ENCODE measurements at regions not wholly inside any gene's neighbourhood (a gene's known extent, or its start where the extent isn't known, plus 50 kb on each side); places are given as distances from the start of the nearest gene placed in this dataset.

DNA sequence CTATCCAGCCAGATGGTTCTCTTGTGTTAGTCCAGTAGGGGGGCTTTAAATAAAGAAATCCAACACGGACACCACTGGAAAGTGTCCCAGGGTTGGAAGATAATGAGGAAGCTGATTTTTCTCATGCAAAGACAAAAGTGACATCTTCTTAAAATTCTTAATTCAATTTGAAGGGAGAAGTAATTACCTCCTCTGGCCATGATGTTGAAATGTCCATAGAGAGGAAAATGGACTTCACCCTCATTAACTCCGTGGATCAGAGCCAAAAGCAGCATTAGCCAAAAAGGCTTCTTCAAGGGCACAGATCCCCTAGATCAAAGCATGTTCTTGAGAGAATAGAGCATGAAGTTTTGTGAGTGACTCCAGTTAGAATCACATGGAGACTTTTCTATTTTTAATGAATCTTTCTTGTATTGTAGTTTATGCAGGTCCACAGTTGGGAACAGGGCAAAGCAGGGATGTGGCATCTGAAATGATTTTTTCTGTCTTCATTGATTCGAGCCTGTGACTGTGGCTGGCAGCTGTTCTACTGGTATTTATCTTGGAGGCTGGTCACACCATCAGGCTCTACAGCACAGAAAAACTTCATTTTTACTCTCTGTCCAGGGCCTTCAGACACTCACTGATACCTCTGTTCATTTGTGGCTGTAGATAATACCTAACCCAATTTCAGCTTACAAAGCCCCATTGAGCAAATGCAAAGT is 1002.5 kb downstream of the AACS start:
- DNase-seq, result no peak

- DNase-seq, result peak in 5 of 56 donors; percentile 0 to 24 (median 1)
These were observed 1004.4 kb downstream of the AACS start for GRCh38 chr12:126069549-126070165.

GRCh38 chr12:126076515-126076914 is 1011.3 kb downstream of the AACS start:
- DNase-seq, result no peak

- DNase-seq, result no peak
These were observed 1018.7 kb downstream of the AACS start for GRCh38 chr12:126083926-126084325.

DNA sequence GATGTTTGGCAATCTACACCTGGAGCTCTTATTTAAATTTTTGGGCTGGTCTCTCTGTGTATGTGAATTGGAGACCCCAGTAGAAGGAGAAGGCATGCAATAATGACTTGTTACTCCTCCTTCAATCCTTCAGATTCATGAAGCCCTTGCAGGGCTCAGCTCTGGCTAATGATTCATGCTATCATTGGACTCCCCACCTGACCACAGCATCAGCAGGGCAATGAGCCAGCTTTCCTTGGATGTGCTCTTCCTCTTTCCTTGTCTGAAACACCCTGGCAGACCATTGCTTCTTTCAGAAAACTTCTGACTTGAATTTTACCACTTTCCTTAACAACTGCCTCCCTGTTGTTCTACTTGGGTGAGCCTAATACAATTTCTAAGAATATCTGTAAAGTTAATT is 1019.2 kb downstream of the AACS start:
- no peak for DNase-seq

DNA sequence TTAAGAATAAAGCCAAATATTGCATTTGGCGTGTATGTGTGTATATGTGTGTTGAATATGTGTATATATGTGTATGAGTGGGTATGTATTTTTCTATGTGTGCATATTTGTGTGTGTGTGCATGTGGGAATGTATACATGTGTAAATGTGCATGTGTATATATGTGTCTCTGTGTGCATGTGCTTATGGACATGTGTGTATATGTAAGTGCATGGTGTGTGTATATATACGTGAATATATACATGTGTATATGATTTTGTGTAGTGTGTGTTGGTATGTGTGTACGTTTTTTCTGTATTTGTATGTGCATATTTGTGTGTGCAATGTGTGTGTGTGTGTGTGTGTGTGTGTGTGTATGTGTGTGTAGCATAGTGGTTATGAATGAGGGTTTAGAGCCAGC is 1021.0 kb downstream of the AACS start:
- no peak for DNase-seq

- DNase-seq, result no peak
These were observed 1022.5 kb downstream of the AACS start for GRCh38 chr12:126087692-126088091.

DNA sequence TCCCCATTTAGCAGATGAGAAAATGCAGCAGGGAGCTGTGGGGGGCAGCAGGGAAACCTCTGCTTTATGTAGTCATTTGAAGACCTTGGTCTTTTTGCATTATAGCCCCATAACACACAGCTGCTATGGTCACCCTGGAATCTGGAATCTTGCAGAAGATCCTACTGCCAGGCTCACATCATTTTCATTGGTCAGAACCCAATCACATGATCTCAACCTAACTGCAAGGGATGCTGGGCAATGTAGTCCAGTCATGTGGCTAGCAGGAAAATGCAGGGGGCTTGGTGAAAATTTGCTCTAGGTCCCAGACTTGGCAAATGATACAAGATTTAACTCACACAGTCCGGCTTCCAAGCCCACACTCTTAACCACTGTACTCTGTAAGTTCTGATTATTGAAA is 1028.7 kb downstream of the AACS start:
- DNase-seq, result peak in 5 of 56 donors; percentile 0 to 18 (median 8)

DNA sequence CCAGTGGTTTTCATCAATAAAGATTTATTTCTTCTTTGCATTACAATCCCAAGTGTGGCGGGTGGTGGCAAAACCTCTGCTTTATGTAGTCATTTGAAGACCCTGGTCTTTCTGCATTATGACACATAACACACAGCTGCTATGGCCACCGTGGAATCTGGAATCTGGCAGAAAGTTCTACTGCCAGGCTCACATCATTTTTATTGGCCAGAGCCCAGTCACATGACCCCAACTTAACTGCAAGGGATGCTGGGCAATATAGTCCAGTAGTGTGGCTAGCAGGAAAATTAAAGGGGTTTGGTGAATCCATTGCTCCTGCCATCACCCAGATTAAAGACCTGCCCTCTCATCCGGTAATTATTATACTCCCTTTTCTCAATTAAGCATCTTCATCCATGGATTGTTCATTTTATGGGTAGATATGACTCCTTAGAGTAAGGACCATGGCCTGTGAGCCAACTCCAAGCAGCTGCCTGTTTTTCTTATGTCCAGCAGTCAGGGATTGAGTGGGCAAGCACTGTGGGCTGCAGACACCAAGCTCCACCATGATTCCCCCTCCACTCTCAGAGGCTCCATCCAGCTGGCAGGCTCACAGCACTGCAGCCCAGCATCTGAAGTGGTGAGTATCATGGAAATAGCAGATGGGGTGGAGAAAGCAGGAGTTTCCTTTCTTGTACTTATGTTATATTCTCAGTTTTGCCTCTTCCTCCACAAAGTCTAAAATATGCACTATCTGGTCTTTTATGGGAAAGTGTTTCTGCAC is 1030.7 kb downstream of the AACS start:
- DNase-seq, result peak in 1 of 56 donors; percentile 5

- DNase-seq, result no peak
These were observed 1041.5 kb downstream of the AACS start for GRCh38 chr12:126106706-126107105.

DNA sequence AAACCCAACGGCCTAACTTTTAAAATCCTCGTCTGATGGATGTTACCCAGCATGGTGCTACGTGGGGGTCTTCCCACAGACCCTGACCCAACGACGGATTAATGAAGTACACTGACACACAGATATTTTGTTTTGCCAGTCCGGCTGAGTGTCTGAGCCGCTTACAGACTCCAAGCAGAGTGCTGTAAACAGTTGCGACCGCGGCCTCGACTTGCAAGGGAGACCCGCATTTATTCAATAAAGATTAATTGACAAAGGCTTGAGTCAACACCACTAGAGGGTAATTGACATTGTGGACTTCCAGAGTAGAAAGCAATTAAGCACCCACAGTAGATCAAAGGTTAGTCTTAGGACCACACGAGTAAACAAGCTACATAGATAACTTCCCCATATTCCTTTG is 1042.4 kb downstream of the AACS start:
- DNase-seq, result no peak

GRCh38 chr12:126108247-126108646 is 1043.0 kb downstream of the AACS start:
- DNase-seq, result no peak

DNA sequence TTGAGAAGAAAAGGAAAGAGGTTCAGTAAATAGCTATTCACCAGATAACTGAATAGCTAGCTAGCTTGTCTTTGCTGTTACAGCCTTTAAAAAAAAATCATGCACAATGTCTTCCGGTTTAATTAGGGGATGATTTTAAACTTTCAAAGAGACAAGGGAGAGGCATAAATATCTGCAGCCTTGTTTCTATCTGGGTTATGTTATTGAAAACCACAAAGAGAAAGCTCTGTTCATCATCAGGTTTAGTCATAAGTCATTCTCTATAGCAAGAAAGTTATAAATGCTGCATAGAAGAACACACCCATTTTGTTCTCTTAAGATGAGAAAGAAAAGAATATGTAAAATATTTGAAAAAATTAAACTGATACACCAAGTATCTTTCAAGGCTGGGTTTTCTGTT is 1046.9 kb downstream of the AACS start:
- DNase-seq, result no peak

GRCh38 chr12:126112849-126113248 is 1047.6 kb downstream of the AACS start:
- no peak for DNase-seq

DNA sequence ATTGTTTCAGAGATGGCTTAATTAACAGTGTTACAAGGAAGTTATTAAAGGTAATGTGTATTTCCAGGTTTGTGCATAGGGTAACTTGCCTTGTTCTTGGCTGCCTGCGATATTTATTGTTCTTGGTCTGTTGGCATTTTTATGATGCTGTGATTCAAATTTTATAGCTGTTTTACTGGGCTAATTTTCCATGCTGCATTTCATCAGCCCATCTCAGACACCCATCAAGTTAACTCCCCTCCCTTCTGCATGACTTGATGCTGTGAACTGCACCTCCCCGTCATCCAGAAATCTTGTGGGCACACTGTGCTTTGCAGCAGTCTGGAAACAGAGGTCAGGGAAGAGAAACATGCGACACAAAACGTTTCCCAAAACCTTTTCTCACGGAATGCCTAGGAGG is 1049.2 kb downstream of the AACS start:
- DNase-seq, result no peak

GRCh38 chr12:126117502-126117901 is 1052.3 kb downstream of the AACS start:
- DNase-seq, result no peak

DNA sequence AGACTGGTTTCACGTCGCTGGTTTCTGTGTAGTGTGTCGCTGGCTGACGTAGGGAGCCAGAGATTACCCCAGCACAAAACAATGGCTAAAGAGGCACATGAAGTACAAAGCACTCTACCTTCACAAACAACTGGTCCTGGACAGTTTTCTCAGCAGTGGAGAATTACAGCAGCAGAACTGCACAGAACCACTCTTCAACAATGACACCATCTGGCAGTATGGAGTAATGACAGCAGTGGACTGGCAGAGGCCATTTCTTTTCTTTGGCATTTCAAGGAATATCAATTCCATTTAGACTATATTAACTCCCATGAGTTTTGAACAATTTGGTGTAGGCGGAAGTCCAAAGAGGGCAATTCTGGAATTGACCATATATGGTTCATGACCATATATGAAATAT is 1074.1 kb downstream of the AACS start:
- DNase-seq, result no peak

- DNase-seq, result no peak
These were observed 1079.4 kb downstream of the AACS start for GRCh38 chr12:126144603-126145002.

DNA sequence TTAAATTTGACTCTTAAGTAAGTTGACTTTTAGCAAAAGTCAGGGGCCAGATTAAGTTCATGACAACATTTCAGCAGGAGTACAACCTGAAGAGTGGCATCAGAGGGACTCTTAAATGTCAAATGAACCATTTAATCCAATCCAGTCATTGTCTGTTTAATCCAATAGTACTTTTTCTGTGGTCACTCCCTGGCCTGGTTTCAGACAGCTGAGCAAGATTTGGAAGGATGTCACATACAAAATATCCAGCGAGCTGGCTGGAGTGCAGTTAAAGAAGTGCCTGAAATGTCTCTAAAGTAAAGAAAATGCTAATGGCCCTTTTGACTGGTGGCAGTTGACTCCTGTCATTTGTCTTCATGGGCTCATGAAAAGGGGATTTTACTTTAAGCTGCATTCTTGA is 1082.1 kb downstream of the AACS start:
- DNase-seq, result no peak

- DNase-seq, result peak in 1 of 56 donors; percentile 2
These were observed 1091.8 kb downstream of the AACS start for GRCh38 chr12:126156806-126157574.

DNA sequence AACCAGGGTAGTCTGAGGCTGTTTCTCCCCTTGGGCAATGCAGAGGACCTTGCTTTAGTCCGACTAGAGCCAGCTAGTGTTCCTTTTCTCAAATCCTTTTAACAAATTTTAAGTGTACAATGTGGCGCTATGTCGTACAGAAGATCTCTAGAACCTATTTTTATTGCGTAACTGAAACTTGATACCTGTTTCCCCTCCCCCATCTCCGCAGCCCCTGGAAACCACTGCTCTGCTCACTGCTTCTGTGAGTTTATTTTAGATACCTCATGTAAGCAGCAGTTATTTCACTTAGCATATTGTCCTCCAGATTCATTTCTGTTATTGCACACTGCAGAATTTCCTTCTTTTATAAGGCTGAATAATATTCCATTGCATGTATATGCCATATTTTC is 1092.3 kb downstream of the AACS start:
- no peak for DNase-seq

- no peak for DNase-seq
These were observed 1093.9 kb downstream of the AACS start for GRCh38 chr12:126159139-126159538.
